GM21717 (cell line): ENCODE measurements at regions not wholly inside any gene's neighbourhood (a gene's known extent, or its start where the extent isn't known, plus 50 kb on each side); places are given as distances from the start of the nearest gene placed in this dataset.

Source experiments
- ATAC-seq: cut with Tn5 transposase; IDR thresholded peaks from one replicate; pipeline ENCODE4 v1.9.1; 2021; ENCODE audit warnings: mild to moderate bottlenecking, moderate library complexity; ENCODE audit not compliant: unreplicated experiment

- ATAC-seq, result no peak
These were observed 53.0 kb upstream of the ANKEF1 start for GRCh38 chr20:9981829-9982228.

GRCh38 chr20:9978397-9979004, 56.3 kb upstream of the ANKEF1 start:
- peak; percentile 97 for ATAC-seq

- ATAC-seq, result no peak
These were observed 57.2 kb upstream of the ANKEF1 start for GRCh38 chr20:9977629-9978028.

- no peak for ATAC-seq
These were observed 60.5 kb upstream of the ANKEF1 start for GRCh38 chr20:9974324-9974723.

GRCh38 chr20:9971746-9972145, 63.0 kb upstream of the ANKEF1 start:
- no peak for ATAC-seq

GRCh38 chr20:9969626-9970025, 65.2 kb upstream of the ANKEF1 start:
- ATAC-seq, result no peak

- no peak for ATAC-seq
These were observed 66.8 kb upstream of the ANKEF1 start for GRCh38 chr20:9968015-9968414.

GRCh38 chr20:9966966-9967365, 67.8 kb upstream of the ANKEF1 start:
- no peak for ATAC-seq

- no peak for ATAC-seq
These were observed 71.8 kb upstream of the ANKEF1 start for GRCh38 chr20:9963029-9963428.

GRCh38 chr20:9958693-9959092, 76.1 kb upstream of the ANKEF1 start:
- no peak for ATAC-seq

GRCh38 chr20:9955646-9956045, 79.1 kb upstream of the ANKEF1 start:
- no peak for ATAC-seq

- no peak for ATAC-seq
These were observed 85.2 kb upstream of the ANKEF1 start for GRCh38 chr20:9949563-9949962.

GRCh38 chr20:9945408-9945807, 89.4 kb upstream of the ANKEF1 start:
- no peak for ATAC-seq

- no peak for ATAC-seq
These were observed 92.1 kb upstream of the ANKEF1 start for GRCh38 chr20:9942736-9943135.

GRCh38 chr20:9940329-9940728, 94.5 kb upstream of the ANKEF1 start:
- ATAC-seq, result no peak

GRCh38 chr20:9939231-9939630, 95.6 kb upstream of the ANKEF1 start:
- no peak for ATAC-seq

GRCh38 chr20:9935285-9935684, 96.4 kb upstream of the PAK5 start:
- no peak for ATAC-seq

- no peak for ATAC-seq
These were observed 91.3 kb upstream of the PAK5 start for GRCh38 chr20:9930142-9930541.

- ATAC-seq, result no peak
These were observed 90.1 kb upstream of the PAK5 start for GRCh38 chr20:9928955-9929354.

- ATAC-seq, result peak; percentile 91
These were observed 89.4 kb upstream of the PAK5 start for GRCh38 chr20:9928281-9928737.

GRCh38 chr20:9927224-9927623, 88.3 kb upstream of the PAK5 start:
- no peak for ATAC-seq

GRCh38 chr20:9926476-9926875, 87.6 kb upstream of the PAK5 start:
- no peak for ATAC-seq

GRCh38 chr20:9926007-9926406, 87.1 kb upstream of the PAK5 start:
- ATAC-seq, result no peak
